GM21360 (cell line): ENCODE measurements at regions not wholly inside any gene's neighbourhood (a gene's known extent, or its start where the extent isn't known, plus 50 kb on each side); places are given as distances from the start of the nearest gene placed in this dataset.
"Not testable (repeated sequence)": the region's sequence is repeated elsewhere in the genome, so short reads cannot be mapped to it uniquely, and the experiment has no call there.

Experiments used
- ATAC-seq: cut with Tn5 transposase; IDR thresholded peaks from one replicate; pipeline ENCODE4 v1.9.1; 2021; ENCODE audit warnings: mild to moderate bottlenecking, moderate library complexity; ENCODE audit not compliant: unreplicated experiment

DNA sequence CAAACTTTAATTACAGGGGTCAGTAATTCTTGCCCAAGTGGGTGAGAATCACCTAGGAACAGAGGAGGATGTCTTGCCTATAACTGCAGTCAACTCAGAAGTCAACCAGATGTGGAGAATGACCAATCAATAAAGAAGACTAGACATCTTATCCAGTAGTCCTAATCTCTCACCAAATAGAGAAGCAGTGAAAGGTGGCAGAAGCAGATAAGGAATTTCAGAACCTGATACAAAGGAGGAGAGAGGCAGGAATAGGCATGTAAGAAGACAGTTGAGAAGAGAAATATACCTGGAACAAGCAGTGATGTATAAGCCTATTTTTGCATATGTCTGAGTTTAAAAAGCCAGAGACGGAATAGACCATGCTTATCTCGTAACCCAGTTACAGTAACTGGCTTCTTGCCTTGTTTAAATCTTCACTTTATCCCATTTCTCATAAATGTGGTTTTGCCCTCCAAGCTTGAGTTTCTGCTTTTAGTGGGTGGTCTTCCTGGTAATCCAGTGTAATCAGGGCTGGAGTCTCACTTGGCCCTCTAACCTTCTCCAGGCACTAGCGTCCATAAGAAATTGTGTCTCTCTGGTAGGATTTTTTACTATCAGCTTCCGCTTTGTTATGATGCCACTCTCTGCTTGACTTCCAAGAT, 401.0 kb downstream of the SUCLG1 start:
- ATAC-seq, result no peak

- no peak for ATAC-seq
Measured at GRCh38 chr2:84055816-84056215, 403.3 kb downstream of the SUCLG1 start.

DNA sequence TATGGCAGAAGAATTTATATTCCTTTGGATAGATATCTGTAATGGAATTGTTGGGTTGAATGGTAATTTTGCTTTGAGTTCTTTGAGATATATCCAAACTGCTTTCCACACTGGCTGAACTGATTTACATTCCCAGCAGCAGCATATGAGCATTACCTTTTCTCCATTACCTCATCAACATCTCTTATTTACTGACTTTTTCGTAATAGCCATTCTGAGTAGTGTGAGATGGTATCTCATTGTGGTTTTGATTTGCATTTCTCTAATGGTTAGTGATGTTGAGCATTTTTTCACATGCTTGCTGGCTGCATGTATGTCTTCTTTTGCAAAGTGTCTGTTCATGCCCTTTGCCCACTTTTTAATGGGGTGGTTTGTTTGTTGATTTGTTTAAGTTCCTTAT, 404.5 kb downstream of the SUCLG1 start:
- ATAC-seq, result not testable (repeated sequence)

DNA sequence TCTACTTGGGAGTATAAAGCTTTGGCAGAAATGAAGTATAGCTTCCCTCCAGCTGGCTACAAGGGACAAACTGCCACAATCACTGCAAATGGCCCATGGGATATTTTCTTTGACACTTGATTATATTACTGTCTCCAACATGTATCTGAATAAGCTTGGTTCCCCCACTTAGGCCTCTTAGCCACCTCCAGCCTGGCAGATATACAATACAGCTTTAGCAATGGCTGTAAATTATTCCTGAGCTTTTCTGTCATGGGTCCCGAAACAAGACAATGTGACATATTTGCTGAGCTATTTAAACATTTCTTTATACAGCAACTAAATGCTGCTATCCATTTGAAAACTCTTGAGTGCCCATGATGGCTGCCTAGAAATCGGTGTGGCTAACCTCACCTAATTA, 406.2 kb downstream of the SUCLG1 start:
- no peak for ATAC-seq

GRCh38 chr2:84052043-84052442, 407.0 kb downstream of the SUCLG1 start:
- ATAC-seq, result no peak

- ATAC-seq, result no peak
Measured at GRCh38 chr2:84048964-84049363, 410.1 kb downstream of the SUCLG1 start.

DNA sequence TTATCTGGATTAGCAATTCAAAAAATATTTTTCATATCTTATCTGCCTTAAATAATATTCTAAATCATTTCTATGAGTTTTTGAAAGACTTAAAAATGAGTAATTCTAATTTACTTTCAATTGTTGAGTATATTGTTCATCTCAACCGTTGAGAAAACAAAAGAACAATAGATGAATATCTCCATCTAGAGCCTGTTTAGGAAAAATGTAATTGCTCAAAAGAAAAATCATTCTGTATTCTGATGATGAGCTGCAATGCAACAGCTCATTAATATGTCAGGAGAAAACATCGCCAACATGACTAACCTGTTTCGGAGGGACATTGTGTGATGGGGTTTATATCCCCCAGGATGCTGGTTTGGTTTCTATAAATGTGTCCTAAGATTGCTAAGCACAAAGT, 417.6 kb downstream of the SUCLG1 start:
- no peak for ATAC-seq

DNA sequence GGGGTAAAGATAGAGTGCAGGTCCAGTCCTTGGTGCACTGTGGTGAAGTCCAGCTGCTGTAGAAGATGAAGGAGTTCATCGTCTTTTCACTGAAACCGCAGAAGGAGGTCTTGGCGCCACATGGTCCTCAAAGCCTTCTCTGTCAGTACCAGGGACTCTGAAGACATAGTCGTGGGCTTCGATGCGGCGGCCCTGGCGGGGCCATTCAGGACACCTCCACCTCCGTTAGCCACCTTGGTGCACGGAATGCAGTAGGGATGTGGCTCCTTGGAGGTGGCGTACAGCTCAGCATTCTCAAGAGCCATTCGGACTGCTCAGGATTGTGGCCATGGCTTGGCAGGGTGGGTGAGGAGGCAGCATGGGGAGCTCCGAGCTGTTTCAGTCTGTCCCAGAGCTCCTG, 418.8 kb downstream of the SUCLG1 start:
- no peak for ATAC-seq

GRCh38 chr2:84038866-84039265, 420.2 kb downstream of the SUCLG1 start:
- no peak for ATAC-seq

- no peak for ATAC-seq
Measured at GRCh38 chr2:84033347-84033974, 425.6 kb downstream of the SUCLG1 start.

- no peak for ATAC-seq
Measured at GRCh38 chr2:84031312-84032050, 427.6 kb downstream of the SUCLG1 start.

DNA sequence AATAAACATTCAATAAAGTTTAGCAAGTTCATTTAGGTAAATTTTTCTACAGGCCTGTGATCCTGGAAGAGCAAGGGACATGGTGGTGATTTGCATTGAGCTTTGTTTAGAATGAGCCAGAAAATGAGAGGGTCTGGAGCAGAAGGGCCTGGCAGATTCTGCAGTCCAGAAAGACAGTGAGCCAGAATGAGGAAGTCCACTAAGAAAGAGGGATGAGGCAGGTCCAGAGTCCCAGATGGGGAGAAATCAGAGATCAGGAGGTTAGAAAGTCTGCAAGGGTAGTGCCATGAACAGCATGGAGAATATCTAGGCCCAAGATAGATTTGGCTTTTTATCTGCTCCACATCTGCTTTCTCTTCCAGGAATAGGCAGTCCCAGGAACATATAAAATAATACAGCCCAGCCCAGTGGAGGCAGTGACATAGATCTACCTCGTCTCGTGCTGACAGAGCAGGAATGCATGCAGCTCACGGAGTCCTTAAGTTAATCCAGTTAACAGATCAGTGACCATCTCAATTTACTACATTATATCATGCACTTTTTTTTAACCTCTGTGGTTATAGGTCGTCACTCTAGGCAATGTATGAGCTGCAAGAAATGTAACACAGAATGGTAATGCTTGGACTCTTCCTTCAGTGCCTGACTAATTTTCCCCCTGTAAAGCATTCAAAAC, 429.0 kb downstream of the SUCLG1 start:
- ATAC-seq, result no peak

DNA sequence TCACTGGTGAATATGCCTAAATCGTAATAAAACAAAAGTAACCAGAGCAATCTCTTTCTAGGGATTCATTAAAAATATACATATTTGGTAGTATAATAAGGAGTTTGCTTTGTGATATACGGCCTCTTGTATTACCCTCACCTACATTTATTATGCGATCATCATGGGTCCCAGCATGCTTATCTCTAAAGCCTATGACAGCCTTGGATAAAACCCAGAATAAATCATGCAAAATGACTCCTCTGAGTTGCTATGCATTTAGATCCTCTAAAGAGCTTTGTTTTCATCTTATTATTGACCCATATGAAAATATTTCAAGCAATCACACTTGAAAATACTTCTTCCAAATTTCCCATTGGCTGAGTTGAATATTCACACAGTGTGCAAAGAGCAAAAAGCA, 432.3 kb downstream of the SUCLG1 start:
- ATAC-seq, result no peak

DNA sequence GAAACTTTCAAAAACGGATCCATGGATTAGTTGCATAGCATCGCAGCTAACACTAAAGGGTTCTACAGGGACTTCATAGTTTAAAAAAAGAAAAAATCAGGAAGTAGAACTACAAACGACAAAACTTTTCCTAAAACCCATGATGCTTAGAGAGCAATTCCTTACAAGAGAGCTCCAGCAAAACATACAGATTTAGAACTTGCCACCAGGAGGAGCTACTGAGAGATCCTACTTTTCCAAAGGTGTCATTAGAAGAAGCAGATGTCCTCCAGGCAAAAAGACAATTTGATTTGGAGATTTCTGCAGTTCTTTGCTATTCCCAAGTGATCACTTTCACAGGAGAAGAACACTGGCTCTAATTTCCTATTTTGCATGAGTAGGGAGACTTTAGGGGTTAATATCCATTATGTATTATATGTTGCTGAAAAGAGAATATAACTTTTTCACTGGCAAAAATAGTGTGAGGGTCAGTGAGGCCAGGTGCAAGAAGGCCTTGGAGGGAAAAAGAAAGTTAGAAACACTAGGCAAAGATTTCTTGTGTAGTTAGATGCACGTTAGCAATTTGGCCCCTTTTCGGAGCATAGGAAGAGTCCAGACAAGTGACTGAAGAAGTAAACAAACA, 436.2 kb downstream of the SUCLG1 start:
- ATAC-seq, result no peak

- ATAC-seq, result no peak
Measured at GRCh38 chr2:84017010-84017409, 442.1 kb downstream of the SUCLG1 start.

GRCh38 chr2:84016183-84016582, 442.9 kb downstream of the SUCLG1 start:
- no peak for ATAC-seq

- ATAC-seq, result no peak
Measured at GRCh38 chr2:83997889-83998288, 461.2 kb downstream of the SUCLG1 start.

GRCh38 chr2:83994633-83995179, 464.4 kb downstream of the SUCLG1 start:
- ATAC-seq, result no peak

DNA sequence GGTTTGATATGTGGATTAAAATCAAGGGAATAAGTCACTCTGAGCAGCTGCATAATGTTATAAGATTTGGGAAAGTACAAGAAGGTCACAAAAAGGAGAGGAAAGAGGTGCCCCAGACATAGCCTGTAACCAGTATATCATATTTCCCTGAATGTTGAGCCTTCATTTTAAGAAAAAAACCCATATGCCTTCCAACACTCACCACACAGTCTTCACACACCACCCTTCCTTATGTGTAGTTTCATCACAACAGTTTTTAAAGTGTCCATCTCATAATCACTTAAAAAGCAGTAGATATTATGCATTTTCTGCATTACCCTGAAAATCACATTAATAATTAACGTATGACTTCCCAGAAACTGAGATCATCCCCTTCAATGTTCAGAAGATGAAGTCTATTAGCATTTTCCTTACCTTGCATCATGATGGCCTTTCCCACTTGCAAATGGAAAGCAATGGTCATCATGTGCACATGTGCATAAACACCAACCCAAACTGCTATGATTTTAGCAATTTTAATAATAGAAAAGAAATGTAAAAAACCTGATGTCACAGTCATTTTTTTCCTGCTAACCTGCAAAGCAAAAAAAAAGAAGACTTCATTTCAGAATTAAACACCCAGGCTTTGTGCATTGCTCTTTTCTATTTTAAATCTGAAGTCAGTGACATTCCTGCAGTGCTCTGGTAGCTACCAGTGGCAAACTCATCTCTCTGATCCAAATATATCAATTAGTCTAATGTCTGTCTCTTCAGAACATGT, 465.0 kb downstream of the SUCLG1 start:
- no peak for ATAC-seq

DNA sequence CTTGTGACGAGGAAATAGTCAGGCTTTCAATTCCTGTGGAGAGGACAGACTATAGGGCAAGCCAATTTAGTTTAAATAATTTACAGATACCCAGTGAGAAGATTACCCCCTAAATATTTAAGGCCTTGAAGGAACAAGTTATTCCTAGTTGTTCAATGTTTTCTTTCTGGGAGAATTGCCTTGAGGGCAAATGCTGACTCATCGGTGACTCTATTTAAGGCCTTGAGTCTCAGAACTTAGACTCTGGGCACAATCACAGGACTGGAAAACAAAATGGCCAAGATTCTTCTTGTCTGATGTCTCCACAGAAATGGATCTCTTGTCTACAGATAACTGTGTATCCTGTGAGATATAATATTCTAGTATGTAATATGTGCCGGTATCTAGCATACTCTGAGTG, 467.1 kb downstream of the SUCLG1 start:
- no peak for ATAC-seq
